HG03097 (cell line): ENCODE measurements at regions not wholly inside any gene's neighbourhood (a gene's known extent, or its start where the extent isn't known, plus 50 kb on each side); places are given as distances from the start of the nearest gene placed in this dataset.
"Not testable (repeated sequence)": the region's sequence is repeated elsewhere in the genome, so short reads cannot be mapped to it uniquely, and the experiment has no call there.

Source experiments
- ATAC-seq: cut with Tn5 transposase; IDR thresholded peaks from one replicate; pipeline ENCODE4 v1.9.1; 2021; ENCODE audit not compliant: unreplicated experiment, low FRiP score

GRCh38 chr1:194865383-194865782 lies 1679.0 kb upstream of the B3GALT2 start:
- no peak for ATAC-seq

- no peak for ATAC-seq
Measured at GRCh38 chr1:194862129-194862528, 1675.7 kb upstream of the B3GALT2 start.

- no peak for ATAC-seq
Measured at GRCh38 chr1:194860248-194861201, 1674.1 kb upstream of the B3GALT2 start.

DNA sequence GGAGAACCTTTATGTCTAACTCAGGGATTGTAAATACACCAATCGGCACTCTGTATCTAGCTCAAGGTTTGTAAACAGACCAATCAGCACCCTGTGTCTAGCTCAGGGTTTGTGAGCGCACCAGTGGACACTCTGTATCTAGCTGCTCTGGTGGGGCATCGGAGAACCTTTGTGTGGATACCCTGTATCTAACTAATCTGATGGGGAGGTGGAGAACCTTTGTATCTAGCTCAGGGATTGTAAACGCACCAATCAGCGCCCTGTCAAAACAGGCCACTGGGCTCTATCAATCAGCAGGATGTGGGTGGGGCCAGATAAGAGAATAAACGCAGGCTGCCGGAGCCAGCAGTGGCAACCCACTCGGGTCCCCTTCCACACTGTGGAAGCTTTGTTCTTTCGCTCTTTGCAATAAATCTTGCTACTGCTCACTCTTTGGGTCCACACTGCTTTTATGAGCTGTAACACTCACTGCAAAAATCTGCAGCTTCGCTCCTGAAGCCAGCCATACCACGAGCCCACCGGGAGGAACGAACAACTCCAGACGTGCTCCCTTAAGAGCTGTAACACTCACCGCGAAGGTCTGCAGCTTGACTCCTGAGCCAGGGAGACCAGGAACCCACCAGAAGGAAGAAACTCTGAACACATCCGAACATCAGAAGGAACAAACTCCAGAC lies 1673.2 kb upstream of the B3GALT2 start:
- not testable (repeated sequence) for ATAC-seq

DNA sequence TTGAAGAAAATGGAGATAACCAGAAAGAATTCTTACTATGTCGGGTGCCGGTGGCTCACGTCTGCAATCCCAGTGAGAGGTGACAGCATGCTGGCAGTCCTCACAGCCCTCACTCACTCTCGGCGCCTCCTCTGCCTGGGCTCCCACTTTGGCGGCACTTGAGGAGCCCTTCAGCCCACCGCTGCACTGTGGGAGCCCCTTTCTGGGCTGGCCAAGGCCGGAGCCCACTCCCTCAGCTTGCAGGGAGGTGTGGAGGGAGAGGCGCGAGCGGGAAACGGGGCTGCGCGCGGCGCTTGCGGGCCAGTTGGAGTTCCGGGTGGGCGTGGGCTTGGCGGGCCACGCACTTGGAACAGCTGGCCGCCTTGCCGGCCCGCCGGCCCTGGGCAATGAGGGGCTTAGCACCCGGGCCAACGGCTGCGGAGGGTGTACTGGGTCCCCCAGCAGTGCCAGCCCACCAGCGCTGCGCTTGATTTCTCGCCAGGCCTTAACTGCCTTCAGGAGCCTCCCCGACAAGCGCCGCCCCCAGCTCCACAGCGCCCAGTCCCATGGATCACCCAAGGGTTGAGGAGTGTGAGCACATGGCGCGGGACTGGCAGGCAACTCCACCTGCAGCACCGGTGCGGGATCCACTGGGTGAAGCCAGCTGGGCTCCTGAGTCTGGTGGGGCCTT lies 1672.5 kb upstream of the B3GALT2 start:
- not testable (repeated sequence) for ATAC-seq

DNA sequence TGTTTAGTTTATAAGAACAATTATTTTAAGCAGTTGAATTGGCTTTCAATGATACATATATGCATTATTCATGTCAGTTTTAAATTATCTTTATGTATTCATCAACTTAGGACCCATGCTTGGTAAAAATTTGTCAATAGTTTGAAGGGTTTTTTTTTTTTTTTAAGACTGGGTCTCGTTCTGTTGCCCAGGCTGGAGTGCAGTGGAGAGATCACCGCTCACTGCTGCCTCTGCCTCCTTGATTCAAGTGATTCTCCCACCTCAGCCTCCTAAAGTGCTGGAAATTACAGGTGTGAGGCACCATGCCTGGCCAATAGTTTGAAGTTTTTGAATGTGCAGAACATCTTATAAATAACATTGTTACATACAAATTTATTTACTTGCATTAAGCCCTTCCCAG lies 1671.0 kb upstream of the B3GALT2 start:
- ATAC-seq, result no peak

DNA sequence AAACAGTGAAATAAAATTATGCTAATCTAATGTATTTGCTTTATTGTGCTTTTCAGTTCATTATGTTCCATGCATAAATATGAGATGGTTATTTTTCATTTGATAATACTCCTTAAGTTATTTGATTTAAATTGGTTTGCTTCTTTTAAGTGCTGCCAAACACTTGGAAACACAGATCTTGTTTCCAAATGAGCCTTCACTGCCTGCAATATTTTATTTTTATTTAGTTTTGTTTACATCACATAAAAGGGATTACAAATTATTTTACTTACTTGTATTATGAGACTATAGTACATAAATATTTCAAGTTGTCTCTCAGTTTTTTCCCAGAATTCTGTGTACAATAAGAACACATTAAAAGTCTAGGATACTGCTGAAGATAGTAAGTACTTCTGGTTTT lies 1662.4 kb upstream of the B3GALT2 start:
- no peak for ATAC-seq

DNA sequence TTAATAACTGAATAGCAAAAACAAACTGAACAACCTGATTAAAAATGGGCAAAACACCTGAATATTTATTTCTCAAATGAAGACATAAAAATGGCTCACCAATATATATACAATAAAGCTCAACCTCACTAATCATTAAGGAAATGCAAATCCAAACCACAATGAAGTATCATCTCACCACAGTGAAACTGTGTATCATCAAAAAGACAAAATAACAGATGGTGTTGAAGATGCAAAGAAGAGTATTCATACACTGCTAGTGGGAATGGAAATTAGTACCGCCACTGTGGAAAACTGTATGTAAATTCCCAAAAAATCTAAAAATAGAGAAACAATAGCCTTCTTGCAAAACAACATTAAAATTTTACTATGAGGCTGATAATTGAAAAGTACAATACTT lies 1660.1 kb upstream of the B3GALT2 start:
- peak; percentile 82 for ATAC-seq

DNA sequence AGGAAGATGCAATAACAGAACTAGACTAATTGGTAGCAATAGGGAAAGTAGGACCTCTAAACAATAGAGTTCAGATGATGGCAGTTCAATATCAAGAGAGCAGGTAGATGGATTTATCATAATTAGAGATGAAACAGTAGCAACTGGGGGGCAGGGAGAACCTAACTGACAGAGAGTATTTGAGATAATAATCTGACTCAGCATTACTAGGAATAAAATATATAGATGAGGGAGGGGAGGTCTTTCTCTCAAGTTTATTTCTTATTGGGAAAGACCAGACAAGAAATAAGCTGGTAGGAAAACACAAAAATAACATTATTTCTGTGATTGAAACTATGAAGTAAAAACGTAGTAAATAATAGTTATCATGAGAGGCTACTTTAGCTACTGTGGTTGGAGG lies 1656.7 kb upstream of the B3GALT2 start:
- no peak for ATAC-seq

DNA sequence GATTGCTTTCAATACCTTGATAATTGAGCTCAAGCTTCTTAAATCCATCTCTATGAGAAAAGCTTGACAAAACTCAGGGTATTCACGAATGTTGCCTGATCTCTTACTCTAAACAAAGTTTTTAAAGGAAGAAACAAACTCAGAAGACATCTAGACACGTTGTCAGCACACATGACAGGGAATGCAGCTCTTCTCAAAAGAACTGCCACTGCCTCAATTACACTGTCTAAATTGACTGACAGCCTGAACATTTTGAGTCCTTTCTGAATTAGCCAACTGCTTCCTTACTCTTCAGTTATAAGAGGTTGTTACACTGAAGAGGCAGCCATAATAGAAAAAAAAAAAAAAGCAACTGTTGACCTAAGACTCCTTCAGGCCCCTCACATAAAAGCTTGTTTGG lies 1646.7 kb upstream of the B3GALT2 start:
- ATAC-seq, result no peak

GRCh38 chr1:194831595-194831994 lies 1645.2 kb upstream of the B3GALT2 start:
- ATAC-seq, result not testable (repeated sequence)

GRCh38 chr1:194830387-194830786 lies 1644.0 kb upstream of the B3GALT2 start:
- ATAC-seq, result peak; percentile 94

DNA sequence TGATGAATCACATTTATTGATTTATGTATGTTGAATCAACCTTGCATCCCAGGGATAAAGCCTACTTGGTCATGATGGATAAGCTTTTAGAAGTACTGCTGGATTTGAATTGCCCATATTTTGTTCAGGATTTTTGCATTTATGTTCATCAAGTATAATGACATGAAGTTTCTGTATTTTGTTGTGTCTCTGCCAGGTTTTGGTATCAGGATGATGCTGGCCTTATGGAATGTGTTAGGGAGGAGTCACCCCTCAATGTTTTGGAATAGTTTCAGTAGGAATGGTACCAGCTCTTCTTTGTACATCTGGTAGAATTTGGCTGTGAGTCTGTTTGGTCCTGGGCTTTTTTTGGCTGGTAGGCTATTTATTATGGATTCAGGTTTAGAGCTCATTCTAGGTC lies 1643.1 kb upstream of the B3GALT2 start:
- ATAC-seq, result no peak

DNA sequence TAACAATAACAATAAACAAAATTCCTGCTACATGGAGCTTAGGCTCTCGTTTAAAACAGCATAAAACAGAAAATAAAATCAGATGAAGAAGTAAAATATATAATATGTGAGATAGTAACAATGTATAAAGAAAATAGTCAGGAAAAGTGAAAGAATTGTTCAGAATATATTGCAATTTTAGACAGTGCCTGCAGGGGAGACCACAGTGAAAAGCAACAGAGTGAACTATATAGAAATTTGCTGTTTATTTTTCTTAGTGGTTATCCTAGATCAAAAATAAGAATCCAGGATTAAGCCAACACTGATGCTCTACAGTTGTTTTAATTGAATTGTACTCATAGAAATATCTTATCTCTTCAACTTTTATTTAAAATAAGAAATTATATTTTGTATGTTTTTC lies 1639.0 kb upstream of the B3GALT2 start:
- no peak for ATAC-seq

- no peak for ATAC-seq
Measured at GRCh38 chr1:194821091-194821490, 1634.7 kb upstream of the B3GALT2 start.

DNA sequence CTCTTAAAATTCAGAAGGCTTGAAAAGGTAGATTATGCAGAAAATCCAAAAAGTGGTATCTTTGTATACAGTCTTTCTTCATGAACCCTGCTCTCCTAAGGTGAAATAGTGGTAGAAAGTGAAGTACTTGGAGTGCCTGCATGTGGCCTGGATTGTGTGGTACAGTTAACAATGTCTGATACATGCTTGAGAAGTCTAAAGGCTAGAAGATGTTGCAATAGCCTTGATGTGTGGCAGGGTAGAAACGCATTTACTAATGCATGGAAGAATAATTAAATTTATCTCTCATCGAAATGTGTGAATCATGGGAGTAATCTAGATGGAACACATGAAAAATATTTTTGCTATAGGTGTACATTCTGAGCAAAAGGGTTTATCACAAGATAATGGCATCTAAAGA lies 1632.3 kb upstream of the B3GALT2 start:
- no peak for ATAC-seq

GRCh38 chr1:194816859-194817258 lies 1630.4 kb upstream of the B3GALT2 start:
- ATAC-seq, result no peak

- no peak for ATAC-seq
Measured at GRCh38 chr1:194813096-194813495, 1626.7 kb upstream of the B3GALT2 start.

DNA sequence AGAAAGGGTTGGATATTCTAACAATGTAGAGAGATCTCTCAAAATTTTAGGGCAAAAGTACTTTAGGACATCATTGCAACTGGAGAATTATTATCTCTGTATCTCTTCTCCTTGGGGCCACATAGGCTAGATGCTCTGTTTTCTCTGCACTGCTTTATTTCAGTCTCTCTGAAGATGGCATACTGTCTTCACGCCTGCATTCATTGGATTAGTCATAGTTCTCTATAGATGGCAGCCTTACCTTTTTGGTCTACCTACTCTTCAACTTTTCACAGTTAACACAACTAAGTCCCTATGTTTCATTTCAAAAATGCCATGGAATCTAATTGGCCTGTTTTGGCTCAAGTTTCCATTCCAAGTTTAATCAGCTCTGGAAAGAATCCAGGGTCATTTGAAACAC lies 1623.3 kb upstream of the B3GALT2 start:
- ATAC-seq, result no peak

DNA sequence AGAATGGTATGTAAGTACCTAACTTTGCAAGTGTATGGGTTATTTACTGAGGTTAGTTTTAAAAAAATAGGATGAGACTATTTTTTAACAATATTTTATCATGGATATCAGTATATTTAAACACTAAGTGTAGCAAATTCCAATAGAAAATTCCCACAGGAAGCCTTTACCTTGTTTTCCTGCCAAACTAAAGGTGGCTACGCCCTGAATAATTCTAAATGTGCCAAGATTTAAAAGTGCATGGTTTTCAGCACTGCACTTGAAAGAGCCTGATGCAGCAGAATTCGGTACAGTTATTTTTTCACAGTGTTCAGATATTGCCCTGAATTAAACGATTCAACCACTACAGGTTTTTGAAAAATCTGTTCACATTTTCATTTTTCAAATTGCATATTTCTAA lies 1622.8 kb upstream of the B3GALT2 start:
- ATAC-seq, result no peak

DNA sequence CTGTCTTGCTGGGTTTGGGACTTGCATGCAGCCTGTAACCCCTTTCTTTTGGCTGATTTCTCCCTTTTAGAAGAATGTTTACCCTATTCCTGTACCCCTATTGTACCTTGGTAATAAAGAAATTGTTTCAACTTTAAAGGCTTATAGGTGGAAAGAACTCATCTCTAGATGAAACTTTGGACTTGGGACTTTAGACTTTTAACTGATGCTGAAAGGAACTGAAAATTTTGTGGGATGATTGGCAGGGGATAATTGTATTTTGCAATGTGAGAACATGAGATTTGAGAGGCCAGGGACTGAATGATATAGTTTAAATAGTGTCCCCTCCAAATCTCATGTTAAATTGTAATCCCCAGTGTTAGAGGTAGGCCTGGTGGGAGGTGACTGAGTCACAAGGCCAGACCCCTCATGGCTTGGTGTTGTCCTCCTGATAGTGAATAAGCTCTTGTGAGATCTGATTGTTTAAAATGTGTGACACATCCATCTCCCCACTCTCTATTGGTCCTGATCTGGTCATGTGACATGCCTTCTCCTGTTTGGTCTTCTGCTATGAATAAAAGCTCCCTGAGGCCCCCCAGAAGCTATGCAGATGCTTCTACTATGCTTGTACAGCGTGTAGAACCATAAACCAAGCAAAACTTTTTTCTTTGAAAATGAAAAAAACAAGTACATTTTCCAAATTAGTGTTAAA lies 1621.3 kb upstream of the B3GALT2 start:
- ATAC-seq, result no peak
